ENCODE measurements at regions not wholly inside any gene's neighbourhood (a gene's known extent, or its start where the extent isn't known, plus 50 kb on each side); places are given as distances from the start of the nearest gene placed in this dataset.

DNA sequence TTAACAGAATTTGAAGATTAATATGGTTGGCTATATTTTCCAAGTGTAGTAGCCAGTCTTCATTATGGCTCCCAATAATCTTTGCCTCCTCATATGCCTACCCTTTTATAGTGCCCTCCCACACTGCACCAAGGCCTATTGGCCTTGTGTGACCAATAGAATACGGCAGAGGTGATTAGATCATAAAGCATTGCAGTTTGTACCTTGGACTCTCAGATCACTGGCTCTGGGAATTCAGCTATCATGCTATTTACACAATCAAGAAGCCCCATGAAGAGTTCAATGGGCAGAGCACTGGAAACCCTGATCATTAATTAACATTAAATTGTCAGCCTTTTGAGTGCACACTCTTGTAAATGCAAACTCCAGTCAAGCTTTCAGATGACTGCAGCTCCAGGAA is 154.5 kb upstream of the MAGI2 start:
- TF ChIP-seq POLR2AphosphoS5 (IDR thresholded peaks at IDR 0.05; ENCODE audit: insufficient read depth, low read depth, low read length) = no peak
- TF ChIP-seq, protein P1, sequence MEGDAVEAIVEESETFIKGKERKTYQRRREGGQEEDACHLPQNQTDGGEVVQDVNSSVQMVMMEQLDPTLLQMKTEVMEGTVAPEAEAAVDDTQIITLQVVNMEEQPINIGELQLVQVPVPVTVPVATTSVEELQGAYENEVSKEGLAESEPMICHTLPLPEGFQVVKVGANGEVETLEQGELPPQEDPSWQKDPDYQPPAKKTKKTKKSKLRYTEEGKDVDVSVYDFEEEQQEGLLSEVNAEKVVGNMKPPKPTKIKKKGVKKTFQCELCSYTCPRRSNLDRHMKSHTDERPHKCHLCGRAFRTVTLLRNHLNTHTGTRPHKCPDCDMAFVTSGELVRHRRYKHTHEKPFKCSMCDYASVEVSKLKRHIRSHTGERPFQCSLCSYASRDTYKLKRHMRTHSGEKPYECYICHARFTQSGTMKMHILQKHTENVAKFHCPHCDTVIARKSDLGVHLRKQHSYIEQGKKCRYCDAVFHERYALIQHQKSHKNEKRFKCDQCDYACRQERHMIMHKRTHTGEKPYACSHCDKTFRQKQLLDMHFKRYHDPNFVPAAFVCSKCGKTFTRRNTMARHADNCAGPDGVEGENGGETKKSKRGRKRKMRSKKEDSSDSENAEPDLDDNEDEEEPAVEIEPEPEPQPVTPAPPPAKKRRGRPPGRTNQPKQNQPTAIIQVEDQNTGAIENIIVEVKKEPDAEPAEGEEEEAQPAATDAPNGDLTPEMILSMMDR (IDR thresholded peaks at IDR 0.05; ENCODE audit: extremely low read depth in 1 of 2, insufficient read depth in 1 of 2, low read depth in 1 of 2, low read length in 2 of 2) = no peak
- no peak for TF ChIP-seq MAX (IDR thresholded peaks at IDR 0.05; ENCODE audit: insufficient read depth, insufficient read length)
- TF ChIP-seq POLR2A (IDR thresholded peaks at IDR 0.05; ENCODE audit: low read depth, low read length) = no peak
- TF ChIP-seq EZH2 (IDR thresholded peaks at IDR 0.05; ENCODE audit: borderline replicate concordance, low read depth, low read length, severe bottlenecking) = no peak
- TF ChIP-seq MYC (IDR thresholded peaks at IDR 0.05; ENCODE audit: low read depth, low read length) = no peak
- TF ChIP-seq JUN (IDR thresholded peaks at IDR 0.05; ENCODE audit: borderline replicate concordance, insufficient read depth, insufficient read length, low read depth) = no peak

Measured in endothelial cell of umbilical vein (primary cell).